ENCODE measurements at regions not wholly inside any gene's neighbourhood (a gene's known extent, or its start where the extent isn't known, plus 50 kb on each side); places are given as distances from the start of the nearest gene placed in this dataset.

GRCh38 chr18:54530285-54530684 is 60.8 kb upstream of the DYNAP start:
- Histone ChIP-seq H3K27ac (peak overlapping the region; percentile 58), H3K36me3 (no peaks in the 10 kb centered on the region), H3K9ac (no peak overlapping the region), H3K4me1 (peaks cover 41% of the 10 kb centered on the region), H3K4me3 (no peak overlapping the region), H3K9me3 (peaks cover 17% of the 10 kb centered on the region), H4K20me1 (no peaks in the 10 kb centered on the region), H3K27me3 (no peaks in the 10 kb centered on the region), H3K4me2 (peak overlapping the region; percentile 74)
- TF ChIP-seq Cebpa-rat (IDR thresholded peaks at IDR 0.05): no peak

- no peak overlapping the region for H3K9ac ChIP-seq
- H3K4me1 ChIP-seq: peaks cover 41% of the 10 kb centered on the region
- peak overlapping the region; percentile 74 for H3K4me2 ChIP-seq
- H4K20me1 ChIP-seq: no peaks in the 10 kb centered on the region
- H3K36me3 ChIP-seq: no peaks in the 10 kb centered on the region
- TF ChIP-seq Cebpa-rat (IDR thresholded peaks at IDR 0.05): no peak
- no peaks in the 10 kb centered on the region for H3K27me3 ChIP-seq
- peak overlapping the region; percentile 58 for H3K27ac ChIP-seq
- H3K4me3 ChIP-seq: no peak overlapping the region
- H3K9me3 ChIP-seq: peaks cover 28% of the 10 kb centered on the region
These were observed 59.5 kb upstream of the DYNAP start for GRCh38 chr18:54531402-54532065.

- H3K9ac ChIP-seq: no peak overlapping the region
- peaks cover 28% of the 10 kb centered on the region for H3K9me3 ChIP-seq
- H3K4me2 ChIP-seq: peak overlapping the region; percentile 74
- no peaks in the 10 kb centered on the region for H3K36me3 ChIP-seq
- H4K20me1 ChIP-seq: no peaks in the 10 kb centered on the region
- H3K27me3 ChIP-seq: no peaks in the 10 kb centered on the region
- TF ChIP-seq Cebpa-rat (IDR thresholded peaks at IDR 0.05): no peak
- H3K27ac ChIP-seq: 0 out of 2 replicates have a peak overlapping the region, but pooled peaks have one; percentile 58
- no peak overlapping the region for H3K4me3 ChIP-seq
- peaks cover 41% of the 10 kb centered on the region for H3K4me1 ChIP-seq
These were observed 58.8 kb upstream of the DYNAP start for GRCh38 chr18:54532222-54532621.

GRCh38 chr18:54532962-54533361 is 58.1 kb upstream of the DYNAP start:
- Histone ChIP-seq H3K27ac (no peak overlapping the region), H4K20me1 (no peaks in the 10 kb centered on the region), H3K4me1 (peaks cover 41% of the 10 kb centered on the region), H3K4me2 (no peak overlapping the region), H3K27me3 (no peaks in the 10 kb centered on the region), H3K36me3 (no peaks in the 10 kb centered on the region), H3K9me3 (peaks cover 35% of the 10 kb centered on the region), H3K9ac (no peak overlapping the region), H3K4me3 (no peak overlapping the region)
- TF ChIP-seq Cebpa-rat (IDR thresholded peaks at IDR 0.05): no peak
